ENCODE measurements at regions not wholly inside any gene's neighbourhood (a gene's known extent, or its start where the extent isn't known, plus 50 kb on each side); places are given as distances from the start of the nearest gene placed in this dataset.

- TF ChIP-seq RFX5 (IDR thresholded peaks at IDR 0.05; ENCODE audit: low read length) (no peak), USF1 (IDR thresholded peaks at IDR 0.05; ENCODE audit: borderline replicate concordance, low read depth) (no peak), SMC3 (IDR thresholded peaks at IDR 0.05; ENCODE audit: low read depth, low read length) (no peak), SIN3A (IDR thresholded peaks at IDR 0.05; ENCODE audit: borderline replicate concordance, low read depth, low read length) (no peak)
- TF ChIP-seq, protein P1, sequence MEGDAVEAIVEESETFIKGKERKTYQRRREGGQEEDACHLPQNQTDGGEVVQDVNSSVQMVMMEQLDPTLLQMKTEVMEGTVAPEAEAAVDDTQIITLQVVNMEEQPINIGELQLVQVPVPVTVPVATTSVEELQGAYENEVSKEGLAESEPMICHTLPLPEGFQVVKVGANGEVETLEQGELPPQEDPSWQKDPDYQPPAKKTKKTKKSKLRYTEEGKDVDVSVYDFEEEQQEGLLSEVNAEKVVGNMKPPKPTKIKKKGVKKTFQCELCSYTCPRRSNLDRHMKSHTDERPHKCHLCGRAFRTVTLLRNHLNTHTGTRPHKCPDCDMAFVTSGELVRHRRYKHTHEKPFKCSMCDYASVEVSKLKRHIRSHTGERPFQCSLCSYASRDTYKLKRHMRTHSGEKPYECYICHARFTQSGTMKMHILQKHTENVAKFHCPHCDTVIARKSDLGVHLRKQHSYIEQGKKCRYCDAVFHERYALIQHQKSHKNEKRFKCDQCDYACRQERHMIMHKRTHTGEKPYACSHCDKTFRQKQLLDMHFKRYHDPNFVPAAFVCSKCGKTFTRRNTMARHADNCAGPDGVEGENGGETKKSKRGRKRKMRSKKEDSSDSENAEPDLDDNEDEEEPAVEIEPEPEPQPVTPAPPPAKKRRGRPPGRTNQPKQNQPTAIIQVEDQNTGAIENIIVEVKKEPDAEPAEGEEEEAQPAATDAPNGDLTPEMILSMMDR (IDR thresholded peaks at IDR 0.05): no peak
These were observed 122.2 kb upstream of the CADPS start for GRCh38 chr3:62997369-62997768.

Data from SK-N-SH (cell line).